ENCODE measurements at regions not wholly inside any gene's neighbourhood (a gene's known extent, or its start where the extent isn't known, plus 50 kb on each side); places are given as distances from the start of the nearest gene placed in this dataset.

- Histone ChIP-seq H4K5ac (ENCODE audit: insufficient read length, low read depth, low read length) (no peak overlapping the region), H3K4me1 (ENCODE audit: insufficient read depth, low read length) (no peaks in the 10 kb centered on the region), H3T11ph (ENCODE audit: low read length) (no peak overlapping the region), H2BK120ac (ENCODE audit: low read depth, low read length, poor library complexity, severe bottlenecking) (no peak overlapping the region), H3K56ac (ENCODE audit: insufficient read length, low read depth, low read length) (no peak overlapping the region), H2BK5ac (ENCODE audit: insufficient read length, low read length) (no peak overlapping the region), H3K27ac (ENCODE audit: insufficient read length, low read depth, low read length) (no peak overlapping the region), H3K14ac (ENCODE audit: insufficient read depth, low read length) (no peak overlapping the region), H4K8ac (replicated peaks; ENCODE audit: insufficient read length, low read depth, low read length) (no peak overlapping the region), H2AFZ (ENCODE audit: low read length) (no peak overlapping the region), H3K4me2 (ENCODE audit: insufficient read depth, insufficient read length, low read length) (no peak overlapping the region), H3K23ac (ENCODE audit: insufficient read length, low read depth, low read length) (no peak overlapping the region), H3K4ac (ENCODE audit: low read depth, low read length) (no peak overlapping the region), H4K91ac (ENCODE audit: insufficient read length, low read depth, low read length) (no peak overlapping the region), H2BK20ac (ENCODE audit: low read depth, low read length, poor library complexity, severe bottlenecking) (no peak overlapping the region), H2BK15ac (ENCODE audit: low read depth, low read length) (no peak overlapping the region), H4K20me1 (ENCODE audit: control insufficient read depth, insufficient read depth, insufficient read length) (no peaks in the 10 kb centered on the region), H3K9ac (ENCODE audit: extremely low read depth, insufficient read length, low read length) (no peak overlapping the region), H3K27me3 (ENCODE audit: insufficient read depth, low read length) (no peaks in the 10 kb centered on the region), H2BK12ac (ENCODE audit: insufficient read length, low read depth, low read length) (no peak overlapping the region), H3K79me1 (ENCODE audit: insufficient read depth, low read depth, low read length, poor library complexity, severe bottlenecking) (no peaks in the 10 kb centered on the region), H3K23me2 (ENCODE audit: insufficient read length, low read depth, low read length, poor library complexity, severe bottlenecking) (no peaks in the 10 kb centered on the region), H3K79me2 (ENCODE audit: insufficient read depth, low read length) (no peaks in the 10 kb centered on the region), H3K18ac (ENCODE audit: insufficient read length, low read depth, low read length) (no peak overlapping the region), H2AK5ac (ENCODE audit: insufficient read length, low read length) (no peak overlapping the region), H3K9me3 (ENCODE audit: control insufficient read depth, low read depth, low read length) (no peaks in the 10 kb centered on the region)
- WGBS (ENCODE audit: extremely low coverage, insufficient read length, low lambda C conversion rate), result no CpG with 5 or more reads among the region's 3 CpGs
- no peak for DNase-seq
- Mint-ChIP-seq H3K27ac (no peak overlapping the region), H3K4me3 (no peak overlapping the region; a peak in 1 of 5 replicates), H3K36me3 (ENCODE audit: insufficient read depth in 1 of 3, low read depth in 3 of 3) (no peaks in the 10 kb centered on the region), H3K27me3 (ENCODE audit: low read depth) (no peaks in the 10 kb centered on the region), H3K4me1 (peaks cover 4 to 7% of the 10 kb centered on the region in 2 experiments), H3K9me3 (no peaks in the 10 kb centered on the region; a peak in 1 of 5 replicates)
- TF ChIP-seq, protein P1, sequence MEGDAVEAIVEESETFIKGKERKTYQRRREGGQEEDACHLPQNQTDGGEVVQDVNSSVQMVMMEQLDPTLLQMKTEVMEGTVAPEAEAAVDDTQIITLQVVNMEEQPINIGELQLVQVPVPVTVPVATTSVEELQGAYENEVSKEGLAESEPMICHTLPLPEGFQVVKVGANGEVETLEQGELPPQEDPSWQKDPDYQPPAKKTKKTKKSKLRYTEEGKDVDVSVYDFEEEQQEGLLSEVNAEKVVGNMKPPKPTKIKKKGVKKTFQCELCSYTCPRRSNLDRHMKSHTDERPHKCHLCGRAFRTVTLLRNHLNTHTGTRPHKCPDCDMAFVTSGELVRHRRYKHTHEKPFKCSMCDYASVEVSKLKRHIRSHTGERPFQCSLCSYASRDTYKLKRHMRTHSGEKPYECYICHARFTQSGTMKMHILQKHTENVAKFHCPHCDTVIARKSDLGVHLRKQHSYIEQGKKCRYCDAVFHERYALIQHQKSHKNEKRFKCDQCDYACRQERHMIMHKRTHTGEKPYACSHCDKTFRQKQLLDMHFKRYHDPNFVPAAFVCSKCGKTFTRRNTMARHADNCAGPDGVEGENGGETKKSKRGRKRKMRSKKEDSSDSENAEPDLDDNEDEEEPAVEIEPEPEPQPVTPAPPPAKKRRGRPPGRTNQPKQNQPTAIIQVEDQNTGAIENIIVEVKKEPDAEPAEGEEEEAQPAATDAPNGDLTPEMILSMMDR (conservative IDR thresholded peaks at IDR 0.05), result no peak
Measured at GRCh38 chr4:176448761-176449160, 129.0 kb downstream of the SPCS3 start.
